HG02763 (cell line): ENCODE measurements at regions not wholly inside any gene's neighbourhood (a gene's known extent, or its start where the extent isn't known, plus 50 kb on each side); places are given as distances from the start of the nearest gene placed in this dataset.
"Not testable (repeated sequence)": the region's sequence is repeated elsewhere in the genome, so short reads cannot be mapped to it uniquely, and the experiment has no call there.

Experiments used
- ATAC-seq: cut with Tn5 transposase; IDR thresholded peaks from one replicate; pipeline ENCODE4 v1.9.1; 2021; ENCODE audit warnings: mild to moderate bottlenecking, moderate library complexity; ENCODE audit not compliant: unreplicated experiment

DNA sequence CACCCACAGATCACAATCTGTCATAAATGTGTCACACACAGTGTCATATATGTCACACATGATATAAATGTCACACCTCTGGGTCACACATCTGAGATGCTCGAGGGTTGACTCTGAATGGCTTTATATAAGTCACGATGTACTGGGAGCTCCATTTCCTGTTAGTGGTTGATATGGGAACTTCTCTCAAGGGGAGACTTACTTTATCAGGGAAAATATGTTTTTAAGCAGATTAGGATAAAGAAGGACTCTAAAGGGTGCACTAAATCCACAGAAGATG is 83.9 kb upstream of the MEF2A start:
- ATAC-seq, result no peak

DNA sequence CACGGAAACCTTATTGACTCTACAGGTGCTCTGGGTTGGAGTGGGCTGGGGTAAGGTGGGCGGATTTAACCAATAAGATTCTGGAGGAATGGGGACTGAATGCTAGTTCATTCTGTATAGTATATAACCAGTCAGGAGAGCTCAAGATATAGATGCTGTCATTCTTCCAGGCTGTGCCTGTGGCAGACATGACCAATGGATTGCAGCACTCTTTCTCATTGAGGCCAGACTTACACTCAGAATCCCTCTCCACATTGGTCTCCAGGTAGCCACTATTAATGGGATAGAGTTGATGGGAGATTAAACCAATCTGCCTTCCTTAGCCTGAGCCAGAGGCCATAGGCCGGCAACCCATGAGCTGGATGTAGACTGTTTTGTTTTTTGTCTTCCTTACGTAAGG is 82.8 kb upstream of the MEF2A start:
- no peak for ATAC-seq

DNA sequence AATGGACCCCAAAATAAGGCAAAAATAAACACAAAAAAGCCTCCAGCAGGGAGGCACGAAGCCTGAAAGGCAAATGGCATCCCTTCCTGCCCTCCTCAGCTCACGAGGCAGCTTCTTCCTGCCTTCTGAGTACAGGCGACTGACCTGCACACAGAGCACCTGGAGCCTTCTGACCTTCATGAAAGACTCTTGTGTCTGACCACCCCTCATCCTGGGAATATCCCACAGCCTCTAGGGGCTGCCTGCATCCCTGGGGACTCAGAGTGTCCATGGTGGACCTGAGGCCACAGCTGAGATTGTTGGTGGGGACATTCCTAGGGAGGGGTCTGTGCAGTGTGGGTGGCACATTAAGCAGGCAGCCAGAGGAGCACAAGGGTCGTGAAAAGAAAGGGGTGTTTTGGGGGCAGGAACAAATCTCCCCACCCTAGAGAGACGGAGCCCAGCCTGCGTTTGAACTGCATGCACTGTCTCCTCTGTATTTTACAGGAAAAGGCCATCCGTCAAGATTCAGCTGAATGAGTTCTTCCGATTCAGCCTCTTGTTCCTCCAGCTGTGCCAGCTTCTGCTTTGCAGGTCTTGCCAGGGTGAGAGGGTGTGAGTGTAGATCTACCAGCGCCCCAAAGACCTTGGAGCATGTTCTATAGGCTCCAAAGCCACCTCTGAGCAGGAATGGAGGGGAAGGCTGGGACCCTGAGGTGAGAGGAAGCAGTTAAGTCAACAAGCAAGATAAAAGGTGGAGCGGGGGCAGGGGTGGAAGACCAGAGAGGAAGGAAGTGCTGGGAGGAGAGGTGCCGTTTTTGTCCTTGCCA is 80.4 kb upstream of the MEF2A start:
- no peak for ATAC-seq

DNA sequence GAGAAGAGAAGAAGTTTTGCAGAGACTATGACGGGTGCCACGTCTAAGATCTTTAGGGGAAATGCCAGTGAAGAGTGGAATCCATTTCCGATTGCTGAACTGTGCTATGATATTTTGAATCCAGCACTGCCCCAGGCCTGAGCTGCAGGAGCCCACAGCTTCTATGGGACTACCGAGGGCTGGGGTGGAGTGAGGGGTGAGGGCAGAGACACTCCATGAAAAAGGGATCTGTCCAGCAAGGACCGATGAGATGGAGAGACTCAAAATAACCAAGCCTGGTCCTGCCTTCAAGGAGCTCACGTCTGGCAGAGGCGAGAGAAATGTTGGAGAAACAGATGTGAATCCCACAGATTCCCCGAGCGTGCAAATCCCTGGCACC is 79.8 kb upstream of the MEF2A start:
- no peak for ATAC-seq

DNA sequence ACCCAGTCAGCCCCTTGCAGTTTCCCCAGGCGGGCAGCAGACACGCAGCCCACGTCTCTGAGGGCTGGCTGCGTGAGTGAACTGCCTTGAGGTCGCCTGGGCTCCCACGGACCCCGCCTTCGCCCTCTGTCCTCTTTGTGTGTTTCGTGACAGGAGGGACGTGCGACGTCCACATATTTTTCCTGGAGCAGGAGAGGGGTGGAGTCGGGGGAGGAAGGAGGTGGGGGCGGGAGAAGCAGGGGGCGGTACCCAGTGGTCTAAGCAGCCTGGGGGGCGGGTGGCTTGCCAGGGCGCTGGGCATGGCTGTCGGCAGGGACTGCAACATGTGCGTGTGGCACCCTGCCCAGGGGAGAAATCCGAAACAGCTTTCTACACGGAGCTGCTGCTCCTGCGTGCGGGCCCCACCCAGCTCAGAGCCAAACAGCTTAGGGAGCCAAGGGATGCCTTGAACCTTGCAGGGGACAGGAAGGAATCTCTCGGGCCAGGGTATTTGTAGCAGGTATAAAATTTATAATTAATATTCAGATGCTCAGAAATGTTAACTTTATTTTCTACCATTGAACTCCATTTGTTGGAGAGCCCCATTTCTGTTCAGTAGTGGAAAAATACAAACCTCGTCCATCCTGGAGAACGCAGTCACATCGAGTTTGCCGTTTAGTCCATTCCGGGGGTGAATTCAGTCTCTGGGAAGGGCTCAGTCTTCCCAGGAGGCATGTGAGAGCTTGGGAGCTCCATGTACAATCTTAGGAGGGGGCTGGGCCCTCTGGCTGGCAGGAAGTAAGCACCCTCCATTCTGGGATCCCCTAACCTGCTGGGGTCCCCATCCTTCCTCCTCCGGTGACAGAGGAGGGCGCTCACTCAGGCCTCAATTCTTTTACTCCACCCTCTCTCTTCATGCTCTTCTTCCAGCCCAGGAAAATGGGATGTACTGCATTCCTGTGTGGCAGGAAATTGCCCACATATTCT is 79.1 kb upstream of the MEF2A start:
- ATAC-seq, result no peak

DNA sequence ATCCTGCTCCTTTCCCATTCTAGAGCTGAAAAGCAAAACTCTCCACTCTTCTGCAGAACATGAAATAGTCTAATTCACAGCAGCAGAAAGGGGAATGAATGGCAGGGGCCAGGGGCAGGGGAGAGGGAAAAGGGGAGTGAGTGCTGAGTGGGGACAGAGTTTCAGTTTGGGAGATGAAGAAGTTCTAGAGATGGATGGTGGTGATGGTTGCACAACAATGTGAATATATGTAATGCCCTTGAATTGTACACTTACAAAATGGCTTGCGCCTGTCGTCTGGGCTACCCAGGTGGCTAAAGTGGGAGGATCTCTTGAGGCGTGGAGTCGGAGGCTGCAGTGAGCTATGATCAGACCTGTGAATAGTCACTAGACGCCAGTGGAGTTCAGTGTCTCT is 78.5 kb upstream of the MEF2A start:
- ATAC-seq, result no peak

DNA sequence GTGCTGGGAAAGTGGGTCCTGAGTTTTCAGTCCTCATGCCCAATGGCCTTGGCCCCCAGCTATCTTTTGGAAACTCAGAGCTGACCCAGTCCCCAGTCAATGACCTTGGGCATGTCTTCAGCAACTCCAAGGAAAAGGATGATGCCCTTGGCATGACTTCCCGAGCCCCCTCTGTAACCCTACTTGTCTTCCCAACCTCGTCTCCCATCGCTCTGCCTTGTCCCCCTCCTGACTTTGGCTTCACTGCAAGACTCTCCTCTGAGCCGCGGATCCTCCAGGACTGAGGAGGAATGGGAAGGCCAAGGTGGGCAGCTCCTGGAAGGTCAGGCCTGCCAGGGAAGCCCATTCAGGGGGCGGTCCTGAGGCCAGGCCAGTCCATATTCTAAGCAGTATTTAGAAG is 73.5 kb upstream of the MEF2A start:
- ATAC-seq, result no peak

DNA sequence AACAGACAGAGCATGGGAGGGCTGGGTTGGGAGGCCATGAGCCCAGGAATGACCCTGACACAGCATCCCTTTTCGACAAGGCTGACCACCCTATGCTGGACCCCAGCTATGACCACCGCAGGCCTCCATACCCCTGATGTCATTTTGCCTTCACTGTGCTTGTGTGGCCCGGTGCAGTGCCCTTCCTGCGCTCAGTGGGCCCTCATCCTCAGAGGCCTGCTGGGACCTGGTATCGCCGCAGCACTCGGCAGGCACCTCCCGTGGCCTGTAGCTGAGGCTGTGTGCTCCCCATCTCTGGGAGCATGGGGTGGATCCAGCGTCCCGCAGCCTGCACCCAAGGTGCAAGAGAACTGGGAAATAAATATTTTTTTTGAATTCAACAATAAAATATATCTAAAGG is 73.1 kb upstream of the MEF2A start:
- no peak for ATAC-seq

DNA sequence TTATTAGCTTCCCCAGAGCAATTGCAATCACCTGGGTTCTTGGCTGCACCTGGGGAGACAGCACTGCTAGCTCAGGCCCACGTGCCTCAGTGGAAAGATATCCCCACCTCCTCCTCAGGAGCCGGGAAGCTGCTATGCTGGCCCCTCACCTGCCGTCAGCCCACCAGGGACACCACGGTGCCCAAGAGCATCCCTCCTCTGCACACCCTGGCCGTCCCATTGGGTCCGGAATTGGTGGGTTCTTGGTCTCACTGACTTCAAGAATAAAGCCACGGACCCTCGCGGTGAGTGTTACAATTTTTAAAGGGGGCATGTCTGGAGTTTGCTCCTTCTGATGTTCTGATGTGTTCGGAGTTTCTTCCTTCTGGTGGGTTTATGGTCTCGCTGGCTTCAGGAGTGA is 72.3 kb upstream of the MEF2A start:
- no peak for ATAC-seq

DNA sequence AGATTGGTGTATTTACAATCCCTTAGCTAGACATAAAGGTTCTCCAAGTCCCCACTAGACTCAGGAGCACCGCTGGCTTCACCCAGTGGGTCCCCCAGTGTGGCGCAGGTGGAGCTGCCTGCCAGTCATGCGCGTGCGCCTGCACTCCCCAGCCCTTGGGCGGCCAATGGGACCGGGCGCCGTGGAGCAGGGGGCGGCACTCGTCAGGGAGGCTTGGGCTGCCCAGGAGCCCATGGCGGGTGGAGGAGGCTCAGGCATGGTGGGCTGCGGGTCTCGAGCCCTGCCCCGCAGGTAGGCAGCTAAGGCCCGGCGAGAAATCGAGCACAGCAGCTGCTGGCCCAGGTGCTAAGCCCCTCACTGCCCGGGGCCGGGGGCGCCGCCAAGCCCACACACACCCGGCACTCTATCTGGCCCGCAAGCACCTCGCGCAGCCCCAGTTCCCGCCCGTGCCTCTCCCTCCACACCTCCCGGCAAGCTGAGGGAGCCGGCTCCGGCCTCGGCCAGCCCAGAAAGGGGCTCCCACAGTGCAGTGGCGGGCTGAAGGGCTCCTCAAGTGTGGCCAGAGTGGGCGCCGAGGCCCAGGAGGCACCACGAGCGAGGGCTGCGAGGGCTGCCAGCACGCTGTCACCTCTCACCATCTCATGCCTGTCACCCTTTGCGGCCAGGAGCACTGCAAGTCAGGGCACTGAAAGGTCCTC is 71.1 kb upstream of the MEF2A start:
- ATAC-seq, result not testable (repeated sequence)

DNA sequence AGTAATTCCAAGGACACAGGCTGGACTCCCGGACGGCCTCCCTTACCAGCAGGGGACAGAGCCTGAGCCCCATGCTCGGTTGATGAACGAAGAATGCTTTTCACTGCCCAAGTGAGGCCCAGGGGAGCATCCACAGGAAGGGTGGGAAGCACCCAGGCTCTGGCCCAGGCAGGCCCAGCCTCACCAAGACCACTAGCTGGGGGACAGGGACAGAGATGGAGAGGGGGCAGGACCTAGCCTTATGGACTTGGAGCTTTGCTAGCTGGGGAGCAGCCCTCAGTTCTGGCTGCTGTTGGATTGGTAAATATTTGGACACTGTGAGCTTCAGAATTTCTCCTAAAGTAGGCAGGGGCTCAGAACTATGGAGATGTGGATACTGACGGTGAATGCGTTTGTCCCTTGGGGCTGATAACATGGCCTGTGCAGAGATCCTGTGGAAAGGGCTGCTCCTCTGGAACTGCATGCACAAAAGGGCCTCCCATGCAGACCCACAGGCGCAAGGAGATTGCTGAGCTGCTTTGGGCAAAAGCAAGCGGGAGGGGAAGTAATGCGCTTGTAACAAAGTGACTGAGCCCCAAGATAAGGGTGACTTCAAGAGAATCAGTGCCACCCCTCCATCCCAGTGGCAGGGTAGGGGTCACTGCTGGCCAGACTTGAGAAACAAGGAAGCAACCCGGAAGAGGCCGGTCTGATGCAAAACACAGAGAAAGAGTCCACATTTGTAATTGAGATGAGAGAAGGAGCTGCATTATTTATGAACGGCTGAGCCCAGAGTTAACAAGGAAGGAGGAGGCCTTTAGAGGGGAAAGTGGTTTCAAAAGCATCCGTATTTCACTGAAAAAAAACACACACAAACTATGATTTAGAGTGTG is 70.1 kb upstream of the MEF2A start:
- ATAC-seq, result no peak

DNA sequence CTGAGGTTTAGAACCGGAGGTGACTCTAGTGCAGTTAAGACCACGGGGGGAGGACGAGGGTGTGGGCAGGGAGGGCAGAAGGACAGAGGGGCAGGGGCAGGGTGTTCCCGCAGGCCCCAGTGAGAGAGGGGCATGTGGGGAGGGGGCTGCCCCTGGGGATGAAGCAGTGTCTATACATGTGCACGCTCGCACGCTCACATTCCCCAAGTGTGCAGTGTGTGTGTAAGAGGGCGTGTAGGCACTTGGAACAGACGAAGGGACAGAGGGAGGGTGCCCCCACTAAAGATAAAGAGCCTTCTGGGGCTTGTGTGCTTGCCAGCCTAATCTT is 69.5 kb upstream of the MEF2A start:
- no peak for ATAC-seq

DNA sequence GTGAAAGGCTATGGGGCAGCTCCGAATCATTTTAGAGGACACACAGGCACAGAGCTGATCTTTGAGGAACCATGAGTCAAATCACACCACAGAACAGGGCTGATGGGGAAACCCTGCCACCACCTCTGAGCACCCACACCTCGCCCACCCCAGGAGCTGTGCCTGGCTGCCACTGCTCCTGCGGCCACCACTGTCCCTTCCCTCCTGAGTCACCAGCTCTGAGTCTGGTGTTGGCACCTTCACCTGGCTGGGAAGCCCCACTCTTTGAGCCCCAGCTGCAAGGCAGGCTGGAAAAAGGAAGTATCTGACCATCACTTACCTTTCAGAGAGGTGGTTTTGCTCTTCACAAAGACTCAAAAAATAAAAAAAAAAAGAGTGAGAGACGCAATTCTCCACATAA is 63.6 kb upstream of the MEF2A start:
- peak; percentile 46 for ATAC-seq

DNA sequence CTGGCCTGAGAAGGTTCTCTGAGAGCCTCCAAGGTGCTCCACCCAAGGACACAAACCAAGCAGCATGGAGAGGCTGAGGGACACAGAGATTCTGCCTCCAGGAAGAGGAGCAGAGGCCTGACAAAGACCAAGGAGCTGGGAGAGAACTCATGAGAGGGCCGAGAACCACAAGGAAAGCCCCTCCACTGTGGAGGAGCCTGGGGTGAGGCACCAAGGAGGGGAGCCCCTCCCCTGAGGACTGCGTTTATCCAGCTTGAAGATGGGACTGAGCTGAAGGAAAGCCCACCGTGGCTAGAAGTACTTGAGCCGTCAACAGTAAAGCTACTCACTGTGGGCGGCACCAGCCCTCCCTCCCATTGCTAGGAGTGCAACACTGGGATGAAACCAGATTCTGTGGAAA is 63.1 kb upstream of the MEF2A start:
- peak; percentile 4 for ATAC-seq

DNA sequence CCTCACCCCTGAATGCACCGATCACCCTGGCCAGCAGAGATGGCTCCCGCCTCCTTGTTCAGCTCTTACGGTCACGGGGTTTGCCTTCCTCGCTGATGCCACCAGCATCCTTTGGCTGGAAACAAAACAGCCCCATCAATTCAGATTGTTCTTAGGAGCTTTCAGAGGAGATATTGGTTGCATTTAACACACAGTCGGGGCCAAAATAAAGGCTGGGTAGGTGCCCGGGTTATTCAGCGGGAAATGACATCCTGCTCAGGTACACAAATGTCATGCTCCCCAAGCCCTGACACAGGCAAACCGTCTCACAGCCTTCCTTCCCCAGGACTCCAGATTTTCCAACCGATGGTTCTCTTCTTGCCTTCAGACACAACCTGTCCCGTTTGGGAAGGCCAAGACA is 62.4 kb upstream of the MEF2A start:
- no peak for ATAC-seq

DNA sequence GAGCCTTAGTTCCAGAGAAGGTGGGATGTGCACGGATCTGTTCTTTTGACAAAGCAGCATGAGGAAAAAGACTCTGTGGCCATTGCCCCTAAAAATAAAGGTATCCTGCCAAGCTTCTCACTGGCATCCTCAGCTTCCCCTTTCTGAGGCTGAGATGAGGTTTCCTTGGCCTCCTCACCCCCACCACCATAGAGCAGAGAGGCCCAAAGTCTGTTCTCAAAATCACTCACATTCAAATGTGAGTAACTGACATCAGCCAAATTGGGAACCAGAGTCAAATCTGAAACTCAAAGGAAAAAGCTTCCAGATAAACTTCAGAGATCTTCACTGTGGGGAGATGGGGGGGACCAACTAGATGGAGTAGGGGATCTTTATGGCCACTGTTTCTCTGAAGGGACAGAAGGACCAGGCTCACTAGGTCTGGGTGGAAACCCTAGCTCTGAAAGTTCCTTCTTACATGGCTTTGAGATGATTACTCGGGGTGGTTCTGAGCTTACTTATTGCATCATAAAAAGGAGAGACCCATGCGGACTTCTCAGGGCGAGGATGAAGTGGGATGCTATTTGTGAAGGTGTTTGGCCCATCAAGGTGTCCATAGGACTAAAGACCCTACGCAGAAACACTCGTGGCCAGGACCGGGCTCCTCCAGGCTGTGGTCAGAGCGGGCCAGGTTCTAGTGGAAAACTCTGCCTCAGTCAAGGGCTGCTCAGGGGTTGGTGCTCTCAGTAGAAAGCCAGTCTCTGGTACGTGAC is 61.5 kb upstream of the MEF2A start:
- ATAC-seq, result peak; percentile 25

DNA sequence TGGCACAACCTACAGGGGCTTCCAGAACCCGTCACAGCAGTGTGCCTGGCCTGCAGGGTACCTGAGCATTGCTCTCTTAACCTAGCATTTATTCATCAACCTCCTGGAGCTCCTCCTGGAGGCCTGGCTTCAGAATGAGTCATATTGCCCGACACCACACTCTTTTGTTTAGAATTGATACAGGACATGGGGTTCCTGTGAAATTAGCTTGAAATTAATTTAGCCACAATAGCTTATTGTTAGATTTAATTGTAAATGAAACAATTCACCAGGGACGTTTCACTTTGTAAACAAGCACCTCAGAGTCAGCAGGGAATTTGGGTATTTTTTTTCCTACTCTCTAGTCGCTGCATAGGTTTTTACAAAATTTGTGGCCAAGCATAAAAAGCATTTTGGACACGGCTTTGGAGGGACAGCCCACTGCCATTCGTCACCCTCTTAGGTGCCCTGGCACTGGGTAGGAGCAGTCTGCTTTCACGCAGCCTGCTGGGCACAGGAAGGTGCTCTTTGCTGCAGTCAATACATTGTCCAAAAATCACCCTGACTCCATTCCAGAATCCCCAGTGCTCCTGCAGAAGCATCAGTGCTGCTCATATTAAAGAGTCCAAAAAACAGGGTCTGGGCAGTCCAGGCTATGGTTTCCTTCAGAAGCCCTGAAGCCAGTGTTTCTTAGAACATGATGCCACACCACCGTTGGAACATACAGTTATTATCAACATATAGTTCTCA is 60.8 kb upstream of the MEF2A start:
- peak; percentile 31 for ATAC-seq

DNA sequence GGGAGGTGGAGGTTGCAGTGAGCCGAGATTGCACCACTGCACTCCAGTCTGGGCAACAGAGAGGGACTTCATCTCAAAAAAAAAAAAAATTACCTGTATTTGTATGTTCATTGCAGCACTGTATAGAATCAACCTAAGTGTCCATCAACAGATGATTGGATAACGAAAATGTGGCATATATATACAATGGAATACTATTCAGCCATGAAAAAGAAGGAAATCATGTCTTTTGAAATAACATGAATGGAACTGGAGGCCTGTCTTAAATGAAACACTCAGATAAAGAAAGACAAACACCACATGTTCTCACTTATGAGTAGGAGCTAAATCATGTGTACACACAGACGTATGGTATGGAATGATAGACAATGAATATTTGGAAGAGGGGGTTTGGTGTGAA is 59.4 kb upstream of the MEF2A start:
- no peak for ATAC-seq

DNA sequence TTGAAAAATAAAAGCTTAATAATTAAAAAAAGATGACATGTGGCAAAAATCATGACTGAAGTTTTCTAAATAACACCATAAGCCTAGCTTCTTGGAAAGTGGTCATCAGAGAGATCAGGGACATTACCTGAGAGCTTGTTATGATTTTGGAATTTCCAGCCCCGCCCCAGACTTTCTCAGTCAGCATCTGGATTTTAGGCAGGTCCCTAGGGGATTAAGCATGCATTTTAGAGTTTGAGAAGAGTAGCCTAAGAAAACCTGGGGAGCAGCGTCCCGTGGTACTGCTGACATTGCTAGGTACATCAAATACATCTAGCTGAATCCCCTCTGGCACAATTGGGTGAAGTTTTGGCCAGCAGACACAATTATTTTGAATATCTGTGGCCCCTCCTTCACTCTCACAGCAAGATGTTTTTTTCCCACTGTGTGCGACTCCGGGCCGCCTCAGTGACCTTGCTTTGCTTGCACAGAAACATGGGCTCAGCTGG is 58.7 kb upstream of the MEF2A start:
- ATAC-seq, result no peak
